Amniotic epithelial cell (primary cell): ENCODE measurements at regions not wholly inside any gene's neighbourhood (a gene's known extent, or its start where the extent isn't known, plus 50 kb on each side); places are given as distances from the start of the nearest gene placed in this dataset.

Experiments used
- DNase-seq: peaks from one replicate; pipeline ENCODE4 v3.0.0-alpha.2; 2010; ENCODE audit warnings: low read depth

GRCh38 chr7:94236960-94237359 lies 157.7 kb upstream of the COL1A2 start:
- no peak for DNase-seq

- DNase-seq, result no peak
These were observed 157.3 kb upstream of the COL1A2 start for GRCh38 chr7:94237417-94237816.

DNA sequence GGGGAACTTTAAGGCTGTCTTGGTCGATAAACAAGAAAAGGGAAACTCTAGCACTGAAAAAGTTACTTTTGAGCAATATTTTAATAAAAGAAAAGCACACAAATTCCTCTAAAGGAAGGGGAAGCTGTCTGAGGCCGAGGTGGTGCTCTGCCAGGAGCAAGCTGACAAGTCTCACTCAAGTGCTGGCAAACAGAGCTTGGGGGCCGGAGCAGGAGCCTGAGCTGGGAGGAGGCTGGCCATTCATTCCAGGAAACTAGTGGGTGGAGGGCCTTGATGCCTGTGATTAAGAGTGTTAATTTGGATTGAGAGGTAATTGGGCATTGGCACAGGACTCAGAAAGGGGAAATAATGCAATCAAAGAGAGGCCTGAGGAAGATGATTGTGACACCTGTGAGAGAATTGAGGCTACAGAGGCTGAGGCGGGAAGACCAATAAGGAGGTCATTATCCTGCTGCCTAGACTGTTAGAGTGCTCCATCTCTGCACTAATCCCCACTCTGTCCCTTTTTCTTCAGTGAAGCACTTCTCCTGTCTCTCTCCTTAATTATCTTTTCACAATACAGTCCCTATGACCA lies 154.9 kb upstream of the COL1A2 start:
- DNase-seq, result no peak

DNA sequence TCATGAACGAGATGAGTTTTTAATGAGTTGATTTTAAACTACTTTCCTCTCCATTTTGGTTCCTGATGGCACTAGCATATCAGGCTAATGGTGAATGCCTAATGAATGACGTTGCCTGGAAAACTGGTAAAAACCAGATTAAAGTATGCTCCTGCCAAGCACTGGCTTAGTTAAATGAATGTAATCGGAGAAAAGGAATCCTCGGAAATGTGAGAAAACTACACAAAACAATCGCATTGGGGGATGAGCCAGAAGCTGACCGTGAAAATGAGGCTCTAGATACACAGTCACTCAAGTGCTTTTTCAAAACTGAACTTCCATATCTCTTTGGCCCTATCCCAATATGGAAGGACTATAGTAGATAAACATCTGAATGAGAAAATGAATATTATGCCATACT lies 153.8 kb upstream of the COL1A2 start:
- no peak for DNase-seq

GRCh38 chr7:94241402-94241925 lies 153.2 kb upstream of the COL1A2 start:
- DNase-seq, result no peak

DNA sequence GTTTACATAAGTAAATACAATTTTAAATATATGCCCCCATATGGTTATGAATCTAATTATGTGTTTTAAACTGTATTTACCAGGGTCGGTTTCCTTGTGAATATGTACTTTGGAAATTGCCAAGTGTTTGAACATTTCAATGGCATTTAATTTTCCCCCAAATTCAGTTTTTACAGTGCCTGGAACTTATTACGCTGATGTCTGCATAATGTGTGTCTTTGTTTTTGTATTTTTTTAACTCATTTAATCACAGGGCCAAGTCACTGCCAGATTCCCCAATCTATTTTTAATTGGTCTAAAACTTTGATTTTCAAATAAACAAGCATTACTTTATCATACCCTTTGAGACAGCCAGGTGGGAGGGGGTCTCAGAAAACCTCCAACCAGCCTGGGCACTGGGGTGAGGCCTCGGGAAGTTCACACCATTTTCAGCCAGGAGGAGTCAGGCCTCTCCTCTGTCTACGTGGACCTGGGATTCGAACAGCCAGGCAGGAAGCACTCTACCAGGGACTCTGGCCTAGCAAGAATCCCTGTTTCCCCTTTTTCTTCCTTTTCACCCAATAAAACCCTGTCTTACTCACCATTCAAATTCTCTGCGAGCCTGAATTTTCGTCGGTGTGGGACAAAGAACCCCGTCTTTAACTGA lies 151.5 kb upstream of the COL1A2 start:
- DNase-seq, result no peak

DNA sequence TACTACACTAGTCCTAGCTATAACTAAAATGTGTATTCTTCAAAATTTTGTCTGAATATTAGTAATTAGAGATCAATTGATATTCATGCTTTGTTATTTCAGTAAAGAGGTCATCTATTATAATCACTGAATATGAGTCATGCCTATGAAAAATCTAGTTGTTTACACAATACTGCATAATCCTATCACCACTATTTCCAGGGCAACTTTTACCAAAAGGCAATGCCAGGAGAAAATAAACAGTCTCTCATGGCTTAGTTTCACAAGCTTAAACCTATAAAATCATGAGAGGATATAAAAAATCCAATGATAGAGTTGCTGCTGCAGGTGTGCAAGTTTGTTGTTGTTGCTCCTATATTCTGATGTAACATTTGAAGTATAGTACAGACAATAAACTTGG lies 149.9 kb upstream of the COL1A2 start:
- peak; percentile 37 for DNase-seq

DNA sequence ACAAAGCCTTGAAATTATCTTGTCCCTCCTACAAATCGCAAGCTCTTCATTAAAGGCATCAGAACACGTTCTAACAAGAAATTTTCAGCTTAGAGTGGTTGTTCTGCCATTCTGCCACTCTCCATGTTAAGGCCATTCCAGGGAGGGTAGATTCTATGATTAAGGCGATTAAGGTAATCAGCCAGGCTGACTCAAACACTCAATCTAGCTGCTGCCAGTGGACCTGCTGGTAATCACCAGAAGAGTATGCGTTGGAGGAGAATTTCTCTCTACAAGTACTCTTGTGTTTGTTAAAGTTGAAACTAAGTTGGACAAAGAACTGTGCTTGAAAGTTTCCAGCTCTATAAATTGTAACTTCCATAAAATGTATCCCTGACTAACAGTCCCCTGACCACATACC lies 149.2 kb upstream of the COL1A2 start:
- peak; percentile 53 for DNase-seq

DNA sequence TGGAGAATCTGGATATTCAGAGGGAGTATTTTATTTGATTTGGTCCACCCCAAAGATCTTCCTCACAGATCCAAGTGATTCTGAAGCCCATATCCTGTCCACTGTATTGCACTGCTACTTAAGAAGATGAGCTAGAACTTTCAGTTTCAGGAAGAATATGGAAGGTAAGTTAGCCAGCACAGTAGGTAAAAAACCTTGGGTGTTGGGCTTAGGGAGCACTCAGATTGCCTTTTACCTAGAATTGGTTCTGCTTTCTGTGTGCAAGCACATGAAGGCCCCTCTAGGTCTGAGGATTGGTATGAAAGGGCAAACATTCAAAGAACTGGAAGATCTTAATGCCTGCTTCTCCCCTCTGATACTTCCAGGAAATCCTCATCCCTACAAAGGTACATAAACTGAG lies 146.7 kb upstream of the COL1A2 start:
- DNase-seq, result no peak

- no peak for DNase-seq
These were observed 145.1 kb upstream of the COL1A2 start for GRCh38 chr7:94249631-94250030.

- no peak for DNase-seq
These were observed 144.6 kb upstream of the COL1A2 start for GRCh38 chr7:94250124-94250523.

- DNase-seq, result no peak
These were observed 143.7 kb upstream of the COL1A2 start for GRCh38 chr7:94250987-94251386.

DNA sequence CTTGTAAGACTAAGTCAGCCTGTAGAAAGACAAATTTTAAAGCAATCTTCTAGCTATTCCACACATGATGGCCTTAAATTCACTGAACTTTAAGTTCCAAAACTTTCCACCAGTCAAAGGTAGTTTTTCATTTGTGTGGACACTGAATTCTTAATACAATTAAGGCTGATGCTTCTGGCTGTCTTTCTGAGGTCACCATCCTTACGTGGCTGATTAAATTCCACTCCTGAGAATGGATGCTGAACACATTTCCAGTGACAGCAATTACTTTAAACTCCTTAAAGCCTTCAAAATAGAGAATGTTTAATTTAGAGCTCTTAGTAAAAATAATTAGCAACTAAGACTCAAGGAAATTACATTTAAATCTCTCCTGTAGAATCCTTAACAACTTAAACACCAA lies 142.6 kb upstream of the COL1A2 start:
- no peak for DNase-seq

- DNase-seq, result no peak
These were observed 141.7 kb upstream of the COL1A2 start for GRCh38 chr7:94252971-94253370.

DNA sequence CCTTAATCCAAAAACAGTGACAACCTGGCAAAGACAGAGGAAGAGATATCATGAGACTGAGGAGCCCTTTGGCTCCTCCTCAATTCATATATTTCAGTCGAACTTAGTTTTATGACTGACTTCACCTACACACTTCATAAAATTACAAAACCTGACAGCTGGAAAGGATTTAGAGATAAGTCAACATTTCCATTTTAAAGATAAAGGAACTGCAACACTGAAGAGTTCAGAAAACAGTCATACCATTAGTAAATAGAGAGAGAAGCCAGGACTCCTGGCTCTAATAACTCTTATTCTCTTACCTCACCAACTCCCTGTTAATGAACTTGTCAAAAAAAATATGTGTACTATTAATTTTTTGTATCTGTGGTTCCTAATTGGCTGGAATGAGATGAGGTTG lies 141.0 kb upstream of the COL1A2 start:
- DNase-seq, result no peak

DNA sequence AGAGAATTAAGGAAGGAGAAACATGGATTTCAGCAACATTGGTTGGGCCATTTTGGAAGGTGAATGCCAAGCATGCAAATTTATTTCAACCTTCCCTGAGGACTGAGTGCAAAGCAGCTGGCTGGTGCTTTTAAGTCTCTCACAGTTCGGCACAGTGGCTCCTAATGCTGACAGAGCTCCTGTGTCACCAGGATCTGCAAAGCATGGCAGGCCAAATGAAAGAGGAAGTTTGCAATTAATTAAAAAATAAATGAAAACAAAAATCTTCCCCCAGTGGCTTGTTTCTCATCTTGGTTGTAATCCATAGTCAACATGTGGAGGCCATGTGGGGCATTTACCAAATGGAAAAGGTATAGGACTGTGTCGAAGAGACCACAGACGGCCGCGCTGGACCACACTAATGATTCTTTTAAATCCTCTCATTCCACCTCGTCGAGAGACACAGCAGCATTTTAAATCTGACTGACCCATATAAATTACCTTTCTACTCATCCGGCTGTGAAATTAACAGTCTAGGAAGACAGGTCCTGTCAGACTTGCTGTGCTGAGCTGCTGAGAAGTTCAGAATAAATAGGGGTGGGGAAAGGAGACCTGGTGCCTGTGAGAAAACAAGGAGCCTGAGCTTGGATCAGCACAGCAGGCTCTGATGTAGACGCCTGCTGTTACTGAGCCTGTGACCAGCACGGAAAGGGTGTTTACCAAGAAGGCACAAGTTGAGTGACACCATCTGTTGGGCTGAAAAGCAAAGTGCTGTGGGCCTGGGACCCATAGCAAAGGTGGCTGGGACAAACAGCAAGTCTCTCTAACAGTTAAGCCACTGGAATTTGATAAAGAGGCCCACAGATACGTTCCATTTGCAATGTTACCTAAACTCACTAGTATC lies 136.0 kb upstream of the COL1A2 start:
- no peak for DNase-seq

DNA sequence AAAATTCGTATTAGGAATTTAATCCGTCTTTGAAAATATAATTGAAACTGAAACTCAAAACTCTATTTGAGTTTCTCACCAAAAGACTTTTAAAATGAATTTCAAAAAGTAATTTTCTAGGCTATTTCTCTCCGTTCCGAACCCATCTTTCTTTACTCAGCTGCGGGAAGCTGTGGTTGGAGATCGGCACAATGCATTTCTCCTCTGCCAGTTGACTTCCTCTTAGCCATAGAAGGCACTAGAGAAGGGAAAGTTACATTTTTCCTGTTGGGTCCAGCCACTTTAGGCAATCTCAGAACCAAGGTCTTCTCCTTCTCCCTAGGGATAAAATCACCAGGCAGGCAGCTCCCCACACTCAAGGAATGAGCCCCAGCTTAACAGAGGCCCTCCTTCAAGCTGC lies 133.6 kb upstream of the COL1A2 start:
- DNase-seq, result no peak

DNA sequence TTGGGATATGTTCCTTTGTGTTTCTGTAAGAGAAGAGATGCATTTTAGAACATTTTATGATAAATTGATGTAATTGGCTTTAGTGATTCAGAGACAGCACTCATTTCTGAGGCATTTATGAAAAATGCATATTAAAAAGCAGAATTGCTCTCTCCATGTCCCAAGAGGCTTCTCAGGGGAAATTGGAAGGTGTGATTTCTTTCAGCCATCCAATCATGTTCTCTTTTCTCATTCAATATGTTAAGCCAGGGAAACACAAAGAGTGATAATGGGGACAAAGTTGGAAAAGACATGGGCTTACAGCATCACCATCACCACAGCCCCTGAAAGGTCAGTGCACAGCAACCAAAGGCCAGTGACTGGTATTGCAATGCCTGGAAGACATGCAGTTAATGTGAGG lies 129.9 kb upstream of the COL1A2 start:
- no peak for DNase-seq

GRCh38 chr7:94265456-94265855 lies 129.2 kb upstream of the COL1A2 start:
- no peak for DNase-seq

DNA sequence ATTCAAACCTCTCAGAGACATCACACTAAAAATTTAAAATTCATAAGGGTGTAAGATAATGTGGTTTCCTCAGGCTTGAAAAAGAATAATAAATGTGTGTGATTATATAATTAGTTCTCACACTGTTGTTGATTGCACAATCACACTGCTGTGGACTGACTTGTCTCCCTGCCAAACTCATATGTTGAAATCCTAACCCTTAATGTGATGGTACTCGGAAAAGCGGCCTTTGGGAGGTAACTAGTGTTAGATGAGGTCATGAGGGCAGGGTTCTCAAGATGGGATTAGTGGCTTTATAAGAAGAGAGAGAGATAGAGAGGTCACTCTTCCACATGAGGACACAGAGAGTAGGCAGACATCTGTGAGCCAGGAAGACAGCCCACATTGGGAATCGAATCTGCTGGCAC lies 128.5 kb upstream of the COL1A2 start:
- DNase-seq, result peak; percentile 92

DNA sequence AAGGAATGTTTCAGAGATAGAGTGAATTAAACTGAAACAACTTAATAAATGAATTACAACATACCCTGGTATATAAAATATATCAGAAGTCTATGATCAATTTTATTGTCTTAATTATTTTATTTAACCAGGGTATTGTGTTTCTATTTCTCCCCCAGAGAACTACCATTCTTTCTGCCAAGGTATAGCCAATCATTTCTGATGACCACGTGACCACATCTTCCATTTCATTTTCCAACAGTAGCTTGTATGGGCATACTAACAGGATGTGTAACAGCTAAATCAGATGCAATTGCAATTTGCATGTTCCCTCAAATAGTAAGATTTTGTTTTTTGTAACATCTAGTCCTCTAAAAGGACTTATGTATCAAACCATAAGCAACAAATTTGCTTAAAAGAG lies 123.9 kb upstream of the COL1A2 start:
- DNase-seq, result no peak

DNA sequence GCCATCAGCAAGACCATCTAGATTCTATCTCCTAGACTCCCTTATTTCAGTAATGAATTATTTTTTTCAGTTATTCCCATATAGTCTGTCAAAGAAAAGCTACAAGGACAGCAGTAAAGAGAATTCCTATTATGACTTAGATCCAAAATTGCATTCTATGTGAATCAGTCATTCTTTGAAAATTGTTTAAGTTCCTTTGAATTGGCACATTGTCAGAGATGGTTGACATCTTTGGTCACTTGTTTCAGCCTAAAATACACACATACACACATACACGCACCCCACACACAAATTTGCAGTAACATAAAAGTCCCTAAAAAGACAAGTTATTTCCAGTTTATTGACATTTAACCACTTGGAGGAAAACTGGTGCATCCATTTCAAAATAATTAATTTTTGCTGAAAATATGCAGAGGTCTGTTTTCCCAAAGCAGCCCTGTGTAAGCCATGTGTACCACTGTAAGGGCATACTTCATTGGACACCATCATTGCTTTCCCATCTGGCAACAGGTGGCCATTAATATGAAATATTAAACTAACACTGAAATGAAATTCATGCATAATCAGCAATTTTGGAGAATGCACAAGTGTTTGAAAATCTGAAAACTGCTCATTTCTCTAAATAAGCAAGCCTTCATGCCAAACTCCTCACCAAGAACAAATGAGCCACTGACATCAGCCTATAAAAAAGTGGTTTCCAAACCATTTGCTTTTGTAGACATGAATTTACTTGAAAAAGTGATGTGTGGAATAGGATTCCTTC lies 121.7 kb upstream of the COL1A2 start:
- DNase-seq, result no peak
